ENCODE measurements at regions not wholly inside any gene's neighbourhood (a gene's known extent, or its start where the extent isn't known, plus 50 kb on each side); places are given as distances from the start of the nearest gene placed in this dataset.

DNA sequence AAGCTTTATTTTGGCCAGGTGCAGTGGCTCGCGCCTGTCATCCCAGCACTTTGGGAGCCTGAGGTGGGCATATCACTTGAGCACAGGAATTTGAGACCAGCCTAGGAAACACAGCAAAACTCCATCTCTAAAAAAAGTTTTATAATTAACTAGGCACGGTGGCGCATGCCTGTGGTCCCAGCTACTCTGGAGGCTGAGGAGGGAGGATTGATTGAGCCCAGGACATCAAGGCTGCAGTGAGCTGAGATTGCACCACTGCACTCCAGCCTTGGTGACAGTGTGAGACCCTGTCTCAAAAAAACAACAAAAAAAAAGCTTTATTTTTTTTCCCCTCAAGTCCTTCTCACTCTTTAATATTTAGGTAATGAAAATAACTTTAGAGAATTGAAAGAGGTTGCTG is 100.8 kb upstream of the CMC1 start:
- TF ChIP-seq, protein P1, sequence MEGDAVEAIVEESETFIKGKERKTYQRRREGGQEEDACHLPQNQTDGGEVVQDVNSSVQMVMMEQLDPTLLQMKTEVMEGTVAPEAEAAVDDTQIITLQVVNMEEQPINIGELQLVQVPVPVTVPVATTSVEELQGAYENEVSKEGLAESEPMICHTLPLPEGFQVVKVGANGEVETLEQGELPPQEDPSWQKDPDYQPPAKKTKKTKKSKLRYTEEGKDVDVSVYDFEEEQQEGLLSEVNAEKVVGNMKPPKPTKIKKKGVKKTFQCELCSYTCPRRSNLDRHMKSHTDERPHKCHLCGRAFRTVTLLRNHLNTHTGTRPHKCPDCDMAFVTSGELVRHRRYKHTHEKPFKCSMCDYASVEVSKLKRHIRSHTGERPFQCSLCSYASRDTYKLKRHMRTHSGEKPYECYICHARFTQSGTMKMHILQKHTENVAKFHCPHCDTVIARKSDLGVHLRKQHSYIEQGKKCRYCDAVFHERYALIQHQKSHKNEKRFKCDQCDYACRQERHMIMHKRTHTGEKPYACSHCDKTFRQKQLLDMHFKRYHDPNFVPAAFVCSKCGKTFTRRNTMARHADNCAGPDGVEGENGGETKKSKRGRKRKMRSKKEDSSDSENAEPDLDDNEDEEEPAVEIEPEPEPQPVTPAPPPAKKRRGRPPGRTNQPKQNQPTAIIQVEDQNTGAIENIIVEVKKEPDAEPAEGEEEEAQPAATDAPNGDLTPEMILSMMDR (IDR thresholded peaks at IDR 0.05 in 2 of 3, conservative IDR thresholded peaks at IDR 0.05 in 1 of 3; ENCODE audit: borderline replicate concordance in 1 of 3, insufficient read depth in 1 of 3, low read depth in 2 of 3, low read length in 2 of 3) = no peak
- no peak for TF ChIP-seq POLR2A (IDR thresholded peaks at IDR 0.05; ENCODE audit: borderline replicate concordance, extremely low read depth, insufficient read depth, insufficient read length)
- no peak for TF ChIP-seq EZH2 (IDR thresholded peaks at IDR 0.05)
- TF ChIP-seq POLR2AphosphoS5 (IDR thresholded peaks at IDR 0.05; ENCODE audit: low read depth, low read length) = no peak
- no peak for TF ChIP-seq CEBPB (IDR thresholded peaks at IDR 0.05; ENCODE audit: low read depth)
- TF ChIP-seq TCF7L2 (IDR thresholded peaks at IDR 0.05; ENCODE audit: borderline replicate concordance, extremely low read depth, insufficient read depth, insufficient read length) = no peak
- TF ChIP-seq ZNF274 (IDR thresholded peaks at IDR 0.05; ENCODE audit: low read depth, low read length) = no peak
- no peak for TF ChIP-seq SP1 (IDR thresholded peaks at IDR 0.05; ENCODE audit: low read depth)
- TF ChIP-seq SIN3A (IDR thresholded peaks at IDR 0.05; ENCODE audit: low read depth) = no peak
- no peak for TF ChIP-seq YY1 (IDR thresholded peaks at IDR 0.05; ENCODE audit: extremely low read depth, insufficient replicate concordance, low read depth, low read length)
- TF ChIP-seq RAD21 (IDR thresholded peaks at IDR 0.05; ENCODE audit: low read depth) = no peak
- TF ChIP-seq, protein P2, sequence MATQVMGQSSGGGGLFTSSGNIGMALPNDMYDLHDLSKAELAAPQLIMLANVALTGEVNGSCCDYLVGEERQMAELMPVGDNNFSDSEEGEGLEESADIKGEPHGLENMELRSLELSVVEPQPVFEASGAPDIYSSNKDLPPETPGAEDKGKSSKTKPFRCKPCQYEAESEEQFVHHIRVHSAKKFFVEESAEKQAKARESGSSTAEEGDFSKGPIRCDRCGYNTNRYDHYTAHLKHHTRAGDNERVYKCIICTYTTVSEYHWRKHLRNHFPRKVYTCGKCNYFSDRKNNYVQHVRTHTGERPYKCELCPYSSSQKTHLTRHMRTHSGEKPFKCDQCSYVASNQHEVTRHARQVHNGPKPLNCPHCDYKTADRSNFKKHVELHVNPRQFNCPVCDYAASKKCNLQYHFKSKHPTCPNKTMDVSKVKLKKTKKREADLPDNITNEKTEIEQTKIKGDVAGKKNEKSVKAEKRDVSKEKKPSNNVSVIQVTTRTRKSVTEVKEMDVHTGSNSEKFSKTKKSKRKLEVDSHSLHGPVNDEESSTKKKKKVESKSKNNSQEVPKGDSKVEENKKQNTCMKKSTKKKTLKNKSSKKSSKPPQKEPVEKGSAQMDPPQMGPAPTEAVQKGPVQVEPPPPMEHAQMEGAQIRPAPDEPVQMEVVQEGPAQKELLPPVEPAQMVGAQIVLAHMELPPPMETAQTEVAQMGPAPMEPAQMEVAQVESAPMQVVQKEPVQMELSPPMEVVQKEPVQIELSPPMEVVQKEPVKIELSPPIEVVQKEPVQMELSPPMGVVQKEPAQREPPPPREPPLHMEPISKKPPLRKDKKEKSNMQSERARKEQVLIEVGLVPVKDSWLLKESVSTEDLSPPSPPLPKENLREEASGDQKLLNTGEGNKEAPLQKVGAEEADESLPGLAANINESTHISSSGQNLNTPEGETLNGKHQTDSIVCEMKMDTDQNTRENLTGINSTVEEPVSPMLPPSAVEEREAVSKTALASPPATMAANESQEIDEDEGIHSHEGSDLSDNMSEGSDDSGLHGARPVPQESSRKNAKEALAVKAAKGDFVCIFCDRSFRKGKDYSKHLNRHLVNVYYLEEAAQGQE (IDR thresholded peaks at IDR 0.05; ENCODE audit: low read depth) = no peak
- TF ChIP-seq, protein P3, sequence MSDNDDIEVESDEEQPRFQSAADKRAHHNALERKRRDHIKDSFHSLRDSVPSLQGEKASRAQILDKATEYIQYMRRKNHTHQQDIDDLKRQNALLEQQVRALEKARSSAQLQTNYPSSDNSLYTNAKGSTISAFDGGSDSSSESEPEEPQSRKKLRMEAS (IDR thresholded peaks at IDR 0.05) = no peak
